MM.1S (cell line): ENCODE measurements at regions not wholly inside any gene's neighbourhood (a gene's known extent, or its start where the extent isn't known, plus 50 kb on each side); places are given as distances from the start of the nearest gene placed in this dataset.

ENCODE experiments used
- CTCF ChIP-seq: fragments of 300-600 bp; sonication (generic); IDR thresholded peaks from 2 replicates; pipeline ENCODE4 v1.5.1; 2016; ENCODE audit warnings: antibody characterized with exemption, low read length, mixed read lengths
- EZH2 ChIP-seq: fragments of 300-600 bp; sonication (generic); optimal IDR thresholded peaks from 2 replicates; pipeline ENCODE3; 2017; ENCODE audit warnings: low read depth, mild to moderate bottlenecking, antibody characterized with exemption, low read length, mixed read lengths
- EZH2phosphoT487 ChIP-seq: fragments of 300-600 bp; sonication (generic); IDR thresholded peaks from 2 replicates; pipeline ENCODE4 v1.6.1; 2018; ENCODE audit warnings: antibody characterized with exemption, low read length

DNA sequence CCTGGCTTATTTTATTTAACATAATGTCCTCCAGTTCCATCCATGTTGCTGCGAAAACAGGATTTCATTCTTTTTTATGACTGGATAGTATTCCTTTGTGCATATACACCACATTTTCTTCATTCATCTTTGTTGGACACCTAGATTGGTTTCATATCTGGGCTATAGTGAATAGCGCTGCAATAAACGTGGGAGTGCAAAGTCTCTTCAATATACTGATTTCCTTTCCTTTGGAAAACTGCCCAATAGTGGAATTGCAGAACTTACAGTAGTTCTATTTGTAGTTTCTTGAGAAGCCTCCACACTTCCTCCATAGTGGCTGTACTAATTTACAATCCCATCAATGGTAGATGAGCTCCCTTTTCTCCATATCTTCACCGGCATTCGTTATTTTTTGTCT lies 72.5 kb upstream of the KLHL25 start:
- TF ChIP-seq EZH2 (no peak), CTCF (no peak), EZH2phosphoT487 (no peak)
